HG02798 (cell line): ENCODE measurements at regions not wholly inside any gene's neighbourhood (a gene's known extent, or its start where the extent isn't known, plus 50 kb on each side); places are given as distances from the start of the nearest gene placed in this dataset.

ENCODE experiments used
- ATAC-seq: cut with Tn5 transposase; IDR thresholded peaks from one replicate; pipeline ENCODE4 v1.9.1; 2021; ENCODE audit warnings: mild to moderate bottlenecking; ENCODE audit not compliant: unreplicated experiment, poor library complexity

GRCh38 chr13:32960626-32961025, 55.6 kb upstream of the KL start:
- no peak for ATAC-seq

GRCh38 chr13:32961724-32962123, 54.5 kb upstream of the KL start:
- ATAC-seq, result no peak

- ATAC-seq, result no peak
Measured at GRCh38 chr13:32962342-32962741, 53.9 kb upstream of the KL start.

GRCh38 chr13:32964987-32965386, 51.2 kb upstream of the KL start:
- no peak for ATAC-seq
